H9 (cell line): ENCODE measurements at regions not wholly inside any gene's neighbourhood (a gene's known extent, or its start where the extent isn't known, plus 50 kb on each side); places are given as distances from the start of the nearest gene placed in this dataset.

Experiments
- DNase-seq: peaks from one replicate; pipeline ENCODE4 v3.0.0-alpha.2; 2017
- H2AFZ ChIP-seq: one replicate; pipeline ENCODE4 v1.6.1; 2013; ENCODE audit warnings: mild to moderate bottlenecking, low read length, control low read depth, moderate library complexity
- H2AK5ac ChIP-seq: 2 replicates; pipeline ENCODE4 v1.6.1; 2013; ENCODE audit warnings: low read length, control low read depth, mixed read lengths; ENCODE audit not compliant: insufficient read length
- H2BK120ac ChIP-seq: one replicate; pipeline ENCODE4 v1.6.1; 2013; ENCODE audit warnings: low read depth, mild to moderate bottlenecking, low read length, control low read depth, inconsistent platforms; ENCODE audit not compliant: poor library complexity, severe bottlenecking
- H2BK12ac ChIP-seq: 2 replicates; pipeline ENCODE4 v1.6.1; 2013; ENCODE audit warnings: low read length, control low read depth, mixed read lengths, low read depth; ENCODE audit not compliant: insufficient read length
- H2BK15ac ChIP-seq: 2 replicates; pipeline ENCODE4 v1.6.1; 2013; ENCODE audit warnings: low read depth, low read length, control low read depth
- H2BK20ac ChIP-seq: one replicate; pipeline ENCODE4 v1.6.1; 2013; ENCODE audit warnings: low read depth, mild to moderate bottlenecking, low read length, control low read depth, inconsistent platforms; ENCODE audit not compliant: poor library complexity, severe bottlenecking
- H2BK5ac ChIP-seq: 2 replicates; pipeline ENCODE4 v1.6.1; 2013; ENCODE audit warnings: low read length, control low read depth, mixed read lengths; ENCODE audit not compliant: insufficient read length
- H3K14ac ChIP-seq: 2 replicates; pipeline ENCODE4 v1.6.1; 2013; ENCODE audit warnings: low read length, control low read depth; ENCODE audit not compliant: insufficient read depth
- H3K18ac ChIP-seq: 2 replicates; pipeline ENCODE4 v1.6.1; 2013; ENCODE audit warnings: low read depth, mild to moderate bottlenecking, mixed read lengths, low read length, control low read depth; ENCODE audit not compliant: insufficient read length
- H3K23ac ChIP-seq: 2 replicates; pipeline ENCODE4 v1.6.1; 2013; ENCODE audit warnings: low read length, control low read depth, mixed read lengths, low read depth; ENCODE audit not compliant: insufficient read length
- H3K23me2 ChIP-seq: 2 replicates; pipeline ENCODE4 v1.6.1; 2013; ENCODE audit warnings: low read depth, mild to moderate bottlenecking, mixed read lengths, low read length, control low read depth; ENCODE audit not compliant: insufficient read length, poor library complexity, severe bottlenecking
- H3K27ac ChIP-seq: 2 replicates; pipeline ENCODE4 v1.5.1; 2013; ENCODE audit warnings: low read length, control low read depth, mixed read lengths, low read depth; ENCODE audit not compliant: insufficient read length
- H3K27me3 ChIP-seq: 2 replicates; pipeline ENCODE4 v1.6.1; 2013; ENCODE audit warnings: low read length, control low read depth, inconsistent platforms; ENCODE audit not compliant: insufficient read depth
- H3K4ac ChIP-seq: 2 replicates; pipeline ENCODE4 v1.6.1; 2013; ENCODE audit warnings: low read depth, mild to moderate bottlenecking, control low read depth, inconsistent platforms, low read length, moderate library complexity
- H3K4me1 ChIP-seq: 2 replicates; pipeline ENCODE4 v1.6.1; 2013; ENCODE audit warnings: low read length, control low read depth, inconsistent platforms; ENCODE audit not compliant: insufficient read depth
- H3K4me2 ChIP-seq: 2 replicates; pipeline ENCODE4 v1.6.1; 2013; ENCODE audit warnings: low read length, control low read depth, mixed read lengths; ENCODE audit not compliant: insufficient read length, insufficient read depth
- H3K56ac ChIP-seq: 2 replicates; pipeline ENCODE4 v1.6.1; 2013; ENCODE audit warnings: low read depth, mild to moderate bottlenecking, mixed read lengths, low read length, control low read depth; ENCODE audit not compliant: insufficient read length
- H3K79me1 ChIP-seq: 2 replicates; pipeline ENCODE4 v1.6.1; 2013; ENCODE audit warnings: low read depth, mild to moderate bottlenecking, moderate library complexity, low read length, control low read depth, inconsistent platforms; ENCODE audit not compliant: insufficient read depth, poor library complexity, severe bottlenecking
- H3K79me2 ChIP-seq: 2 replicates; pipeline ENCODE4 v1.6.1; 2013; ENCODE audit warnings: low read length, control low read depth, inconsistent platforms; ENCODE audit not compliant: insufficient read depth
- H3K9ac ChIP-seq: 2 replicates; pipeline ENCODE4 v1.6.1; 2013; ENCODE audit warnings: low read length, control low read depth, mixed read lengths; ENCODE audit not compliant: insufficient read length; ENCODE audit errors: extremely low read depth
- H3K9me3 ChIP-seq: one replicate; pipeline ENCODE4 v1.6.1; 2013; ENCODE audit warnings: low read depth, low read length, inconsistent platforms; ENCODE audit not compliant: control insufficient read depth
- H3T11ph ChIP-seq: one replicate; pipeline ENCODE4 v1.6.1; 2013; ENCODE audit warnings: mild to moderate bottlenecking, low read length, control low read depth, inconsistent platforms
- H4K20me1 ChIP-seq: one replicate; pipeline ENCODE4 v1.6.1; 2013; ENCODE audit not compliant: control insufficient read depth, insufficient read length, insufficient read depth
- H4K5ac ChIP-seq: 2 replicates; pipeline ENCODE4 v1.6.1; 2013; ENCODE audit warnings: low read depth, mild to moderate bottlenecking, mixed read lengths, low read length, control low read depth; ENCODE audit not compliant: insufficient read length
- H4K8ac ChIP-seq: replicated peaks from 2 replicates; pipeline ENCODE4 v1.6.1; 2013; ENCODE audit warnings: low read length, control low read depth, mixed read lengths, low read depth; ENCODE audit not compliant: insufficient read length
- H4K91ac ChIP-seq: 2 replicates; pipeline ENCODE4 v1.6.1; 2013; ENCODE audit warnings: low read depth, mild to moderate bottlenecking, moderate library complexity, mixed read lengths, low read length, control low read depth; ENCODE audit not compliant: insufficient read length
- H3K27ac Mint-ChIP-seq, 3 experiments: 2 replicates in 2 of 3; 3 replicates in 1 of 3; pipeline ENCODE4 v1.8.0; 2020 to 2021; ENCODE audit warnings: mixed read lengths in 3 of 3, mild to moderate bottlenecking in 1 of 3, moderate library complexity in 1 of 3
- H3K27me3 Mint-ChIP-seq: 2 replicates; pipeline ENCODE4 v1.8.0; 2021; ENCODE audit warnings: low read depth, mild to moderate bottlenecking, moderate library complexity, mixed read lengths
- H3K36me3 Mint-ChIP-seq, 3 experiments: 2 replicates in 2 of 3; 3 replicates in 1 of 3; pipeline ENCODE4 v1.8.0; 2020 to 2021; ENCODE audit warnings: low read depth in 3 of 3, mixed read lengths in 3 of 3; ENCODE audit not compliant: insufficient read depth in 1 of 3
- H3K4me1 Mint-ChIP-seq, 2 experiments: 2 replicates each; pipeline ENCODE4 v1.8.0; 2020; ENCODE audit warnings: mixed read lengths in 2 of 2
- H3K4me3 Mint-ChIP-seq, 2 experiments: 2 replicates in 1 of 2; 3 replicates in 1 of 2; pipeline ENCODE4 v1.8.0; 2020 to 2021; ENCODE audit warnings: mild to moderate bottlenecking in 2 of 2, mixed read lengths in 2 of 2, moderate library complexity in 1 of 2
- H3K9me3 Mint-ChIP-seq, 2 experiments: 2 replicates in 1 of 2; 3 replicates in 1 of 2; pipeline ENCODE4 v1.8.0; 2020; ENCODE audit warnings: mild to moderate bottlenecking in 2 of 2, mixed read lengths in 2 of 2, moderate library complexity in 1 of 2
- WGBS: extraction: QIAGEN DNeasy Blood & Tissue Kit; methylation state at CpG from one replicate; pipeline ENCODE4 v1.1.7; 2013; ENCODE audit warnings: missing lambda C conversion rate, low lambda C conversion rate, mixed read lengths; ENCODE audit not compliant: insufficient read length; ENCODE audit errors: extremely low coverage; 5-methylcytosine and 5-hydroxymethylcytosine counted together
- TF ChIP-seq, protein P1 (sequence below): fragments of 200-600 bp; sonication (generic); conservative IDR thresholded peaks from 3 replicates; pipeline ENCODE4 v1.8.0; 2021; ENCODE audit warnings: antibody characterized with exemption, mild to moderate bottlenecking

DNA sequence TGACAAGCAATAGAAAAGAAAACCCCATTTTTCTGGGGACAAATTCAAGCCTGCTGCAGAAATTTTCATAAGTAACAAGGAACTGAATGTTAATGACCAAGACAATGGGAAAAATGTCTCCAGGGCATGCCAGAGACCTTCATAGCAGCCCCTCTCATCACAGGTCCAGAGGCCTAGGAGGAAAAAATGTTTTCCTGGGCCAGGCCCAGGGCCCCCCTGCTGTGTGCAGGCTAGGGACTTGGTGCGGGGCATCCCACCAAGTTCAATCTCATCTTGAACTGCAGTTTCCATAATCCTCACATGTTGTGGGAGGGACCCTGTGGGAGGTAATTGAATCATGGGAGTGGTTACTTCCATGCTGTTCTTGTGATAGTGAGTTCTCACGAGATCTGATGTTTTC is 211.5 kb upstream of the GRIA3 start:
- H4K91ac ChIP-seq, result no peak overlapping the region
- no peak overlapping the region for H2AFZ ChIP-seq
- no peak overlapping the region for H2BK20ac ChIP-seq
- no peak overlapping the region for H2BK12ac ChIP-seq
- H3K27me3 Mint-ChIP-seq, result no peaks in the 10 kb centered on the region
- H3K79me1 ChIP-seq, result no peaks in the 10 kb centered on the region
- H3K27ac Mint-ChIP-seq, result no peak overlapping the region
- no peaks in the 10 kb centered on the region for H3K4me1 Mint-ChIP-seq
- no peaks in the 10 kb centered on the region for H3K27me3 ChIP-seq
- H3K79me2 ChIP-seq, result no peaks in the 10 kb centered on the region
- H3K9me3 ChIP-seq, result peaks cover 34% of the 10 kb centered on the region
- H3K4me3 Mint-ChIP-seq, result no peak overlapping the region
- H4K20me1 ChIP-seq, result no peaks in the 10 kb centered on the region
- H4K5ac ChIP-seq, result no peak overlapping the region
- H3K36me3 Mint-ChIP-seq, result peaks cover 6 to 12% (median 9%) of the 10 kb centered on the region in 3 experiments
- H3K9ac ChIP-seq, result no peak overlapping the region
- no peak for DNase-seq
- TF ChIP-seq, protein P1, sequence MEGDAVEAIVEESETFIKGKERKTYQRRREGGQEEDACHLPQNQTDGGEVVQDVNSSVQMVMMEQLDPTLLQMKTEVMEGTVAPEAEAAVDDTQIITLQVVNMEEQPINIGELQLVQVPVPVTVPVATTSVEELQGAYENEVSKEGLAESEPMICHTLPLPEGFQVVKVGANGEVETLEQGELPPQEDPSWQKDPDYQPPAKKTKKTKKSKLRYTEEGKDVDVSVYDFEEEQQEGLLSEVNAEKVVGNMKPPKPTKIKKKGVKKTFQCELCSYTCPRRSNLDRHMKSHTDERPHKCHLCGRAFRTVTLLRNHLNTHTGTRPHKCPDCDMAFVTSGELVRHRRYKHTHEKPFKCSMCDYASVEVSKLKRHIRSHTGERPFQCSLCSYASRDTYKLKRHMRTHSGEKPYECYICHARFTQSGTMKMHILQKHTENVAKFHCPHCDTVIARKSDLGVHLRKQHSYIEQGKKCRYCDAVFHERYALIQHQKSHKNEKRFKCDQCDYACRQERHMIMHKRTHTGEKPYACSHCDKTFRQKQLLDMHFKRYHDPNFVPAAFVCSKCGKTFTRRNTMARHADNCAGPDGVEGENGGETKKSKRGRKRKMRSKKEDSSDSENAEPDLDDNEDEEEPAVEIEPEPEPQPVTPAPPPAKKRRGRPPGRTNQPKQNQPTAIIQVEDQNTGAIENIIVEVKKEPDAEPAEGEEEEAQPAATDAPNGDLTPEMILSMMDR, result no peak
- H3K23ac ChIP-seq, result no peak overlapping the region
- no peak overlapping the region for H2BK15ac ChIP-seq
- no peak overlapping the region for H2BK120ac ChIP-seq
- H3K4me2 ChIP-seq, result no peak overlapping the region
- H3K18ac ChIP-seq, result no peak overlapping the region
- H3K23me2 ChIP-seq, result no peaks in the 10 kb centered on the region
- H3K14ac ChIP-seq, result no peak overlapping the region
- no peak overlapping the region for H3K27ac ChIP-seq
- no CpG with 5 or more reads among the region's 2 CpGs for WGBS
- no peak overlapping the region for H3K4ac ChIP-seq
- no peak overlapping the region for H2BK5ac ChIP-seq
- peaks cover 33 to 60% of the 10 kb centered on the region in 2 experiments for H3K9me3 Mint-ChIP-seq
- no peaks in the 10 kb centered on the region for H3K4me1 ChIP-seq
- H4K8ac ChIP-seq, result no peak overlapping the region
- no peak overlapping the region for H3T11ph ChIP-seq
- H2AK5ac ChIP-seq, result no peak overlapping the region
- no peak overlapping the region for H3K56ac ChIP-seq
